T-cell (primary cell): ENCODE measurements at regions not wholly inside any gene's neighbourhood (a gene's known extent, or its start where the extent isn't known, plus 50 kb on each side); places are given as distances from the start of the nearest gene placed in this dataset.

ENCODE experiments used
- ATAC-seq, 4 experiments: fragments of 200-7000 bp in 3 of 4; fragments of 150-1000 bp in 1 of 4; cut with Tn5 transposase; replicated peaks in 1 of 4; 1 replicate in 3 of 4; 2 replicates in 1 of 4; pipeline ENCODE4 v1.10.0; 2021; ENCODE audit warnings: moderate library complexity in 3 of 4, mild to moderate bottlenecking in 2 of 4, moderate number of reproducible peaks in 1 of 4
- CTCF ChIA-PET, 2 donors: fragments of 300-600 bp; sonication (Branson Sonifier 250); formaldehyde crosslinking; loops; one replicate each; lab custom pipeline; 2022; ENCODE audit warnings: antibody characterized with exemption in 2 of 2; lab: Charles Lee
- POLR2A ChIA-PET, 2 donors: fragments of 300-600 bp; sonication (Branson Sonifier 250); formaldehyde crosslinking; loops; one replicate each; lab custom pipeline; 2022; ENCODE audit warnings: antibody characterized with exemption in 2 of 2; lab: Charles Lee
- DNase-seq, 35 experiments: peaks; one replicate each; pipeline versions ENCODE4 v3.0.0 to v3.0.0-alpha.2; 2013 to 2023
- H3K27ac ChIP-seq: one replicate; pipeline ENCODE4 v1.5.1; 2013; ENCODE audit warnings: low read length
- H3K27me3 ChIP-seq, 2 experiments: replicated peaks in 1 of 2; 1 replicate in 1 of 2; 2 replicates in 1 of 2; pipeline versions ENCODE4 v1.6.1 to v1.7.0; 2013; ENCODE audit warnings: low read length in 1 of 2, mixed read lengths in 1 of 2; ENCODE audit not compliant: control insufficient read depth in 2 of 2, insufficient read depth in 2 of 2; ENCODE audit errors: extremely low read depth in 1 of 2
- H3K36me3 ChIP-seq, 2 donors: 1 replicate in 1 of 2; 2 replicates in 1 of 2; pipeline versions ENCODE4 v1.6.1 to v1.7.0; 2013; ENCODE audit warnings: low read length in 1 of 2; ENCODE audit not compliant: control insufficient read depth in 2 of 2, insufficient read depth in 1 of 2; ENCODE audit errors: extremely low read depth in 1 of 2
- H3K4me1 ChIP-seq, 2 experiments: 1 replicate in 1 of 2; 2 replicates in 1 of 2; pipeline versions ENCODE4 v1.6.1 to v1.7.0; 2013; ENCODE audit warnings: low read length in 2 of 2, mixed read lengths in 1 of 2; ENCODE audit not compliant: insufficient read depth in 2 of 2, control insufficient read depth in 1 of 2; ENCODE audit errors: extremely low read depth in 1 of 2
- H3K4me3 ChIP-seq, 2 donors: 1 replicate in 1 of 2; 2 replicates in 1 of 2; pipeline versions ENCODE4 v1.5.1 to v1.7.0; 2013; ENCODE audit warnings: mild to moderate bottlenecking in 2 of 2, low read length in 1 of 2, moderate library complexity in 1 of 2; ENCODE audit not compliant: control insufficient read depth in 1 of 2; ENCODE audit errors: extremely low read depth in 1 of 2
- H3K9me3 ChIP-seq: 2 replicates; pipeline ENCODE4 v1.7.0; 2013
- H3K27ac Mint-ChIP-seq, 2 donors: one replicate each; pipeline ENCODE4 v1.8.0; 2020 to 2021; ENCODE audit warnings: mild to moderate bottlenecking in 2 of 2, mixed read lengths in 2 of 2
- H3K27me3 Mint-ChIP-seq, 2 donors: one replicate each; pipeline ENCODE4 v1.8.0; 2021 to 2022; ENCODE audit warnings: mixed read lengths in 2 of 2
- H3K36me3 Mint-ChIP-seq: one replicate; pipeline ENCODE4 v1.8.0; 2021; ENCODE audit warnings: mixed read lengths
- H3K4me1 Mint-ChIP-seq, 3 donors: one replicate each; pipeline ENCODE4 v1.8.0; 2020 to 2022; ENCODE audit warnings: mixed read lengths in 3 of 3, mild to moderate bottlenecking in 1 of 3
- H3K4me3 Mint-ChIP-seq, 3 donors: one replicate each; pipeline ENCODE4 v1.8.0; 2020 to 2022; ENCODE audit warnings: mild to moderate bottlenecking in 3 of 3, mixed read lengths in 3 of 3, moderate library complexity in 3 of 3
- H3K9me3 Mint-ChIP-seq, 3 donors: one replicate each; pipeline ENCODE4 v1.8.0; 2020 to 2022; ENCODE audit warnings: mixed read lengths in 3 of 3
- WGBS: methylation state at CpG from one replicate; pipeline ENCODE4 v1.1.5; 2013; ENCODE audit warnings: missing lambda C conversion rate; ENCODE audit not compliant: insufficient coverage; 5-methylcytosine and 5-hydroxymethylcytosine counted together

GRCh38 chr2:207251022-207251421, 85.3 kb upstream of the KLF7 start:
- H3K4me1 ChIP-seq: no peaks in the 10 kb centered on the region
- no peaks in the 10 kb centered on the region for H3K9me3 ChIP-seq
- CTCF ChIA-PET: no interaction called here
- H3K4me1 Mint-ChIP-seq: peaks cover 3 to 6% (median 5%) of the 10 kb centered on the region in 3 donors
- no peaks in the 10 kb centered on the region for H3K27me3 Mint-ChIP-seq
- H3K27ac Mint-ChIP-seq: no peak overlapping the region
- no peak overlapping the region for H3K4me3 ChIP-seq
- H3K4me3 Mint-ChIP-seq: no peak overlapping the region
- DNase-seq (no peak), ATAC-seq (no peak)
- WGBS: no CpG with 5 or more reads among the region's 4 CpGs
- H3K27ac ChIP-seq: no peak overlapping the region
- H3K36me3 Mint-ChIP-seq: no peaks in the 10 kb centered on the region
- no peaks in the 10 kb centered on the region for H3K9me3 Mint-ChIP-seq
- peaks cover 0 to 3% of the 10 kb centered on the region in 2 experiments for H3K27me3 ChIP-seq
- H3K36me3 ChIP-seq: no peaks in the 10 kb centered on the region
- POLR2A ChIA-PET: no interaction called here

GRCh38 chr2:207251573-207252192, 85.9 kb upstream of the KLF7 start:
- Mint-ChIP-seq H3K27ac (no peak overlapping the region), H3K4me1 (peaks cover 3 to 6% (median 5%) of the 10 kb centered on the region in 3 donors), H3K27me3 (no peaks in the 10 kb centered on the region), H3K9me3 (no peaks in the 10 kb centered on the region), H3K36me3 (no peaks in the 10 kb centered on the region), H3K4me3 (no peak overlapping the region)
- POLR2A ChIA-PET: interaction anchor here in 1 of 2 donors (0.7 kb wide), 1 partner anchor 190 kb away, joined by 3 read pairs; no protein-coding TSS in a partner anchor
- no peaks in the 10 kb centered on the region for H3K4me1 ChIP-seq
- H3K9me3 ChIP-seq: no peaks in the 10 kb centered on the region
- ATAC-seq (no peak), DNase-seq (no peak)
- 77% methylated on average over 4 of the region's 7 CpGs for WGBS
- peaks cover 0 to 3% of the 10 kb centered on the region in 2 experiments for H3K27me3 ChIP-seq
- CTCF ChIA-PET: no interaction called here
- H3K27ac ChIP-seq: no peak overlapping the region
- H3K36me3 ChIP-seq: no peaks in the 10 kb centered on the region
- H3K4me3 ChIP-seq: no peak overlapping the region

GRCh38 chr2:207252416-207252815, 86.7 kb upstream of the KLF7 start:
- DNase-seq: no peak
- Mint-ChIP-seq H3K27me3 (no peaks in the 10 kb centered on the region), H3K9me3 (no peaks in the 10 kb centered on the region), H3K36me3 (no peaks in the 10 kb centered on the region), H3K4me3 (no peak overlapping the region), H3K4me1 (peaks cover 3 to 6% (median 5%) of the 10 kb centered on the region in 3 donors), H3K27ac (no peak overlapping the region)
- WGBS: 80% methylated on average over 1 of the region's 1 CpG
- no peaks in the 10 kb centered on the region for H3K9me3 ChIP-seq
- H3K4me1 ChIP-seq: no peaks in the 10 kb centered on the region
- ATAC-seq: no peak
- H3K4me3 ChIP-seq: no peak overlapping the region
- H3K27me3 ChIP-seq: peaks cover 0 to 3% of the 10 kb centered on the region in 2 experiments
- H3K27ac ChIP-seq: no peak overlapping the region
- CTCF ChIA-PET: no interaction called here
- POLR2A ChIA-PET: interaction anchor here in 1 of 2 donors (0.7 kb wide), 1 partner anchor 190 kb away, joined by 3 read pairs; no protein-coding TSS in a partner anchor
- H3K36me3 ChIP-seq: no peaks in the 10 kb centered on the region

- H3K4me1 ChIP-seq: no peaks in the 10 kb centered on the region
These were observed 87.4 kb upstream of the KLF7 start for GRCh38 chr2:207252979-207253645.

GRCh38 chr2:207253666-207254345, 88.1 kb upstream of the KLF7 start:
- Histone ChIP-seq H3K27ac (no peak overlapping the region), H3K4me3 (no peak overlapping the region), H3K36me3 (no peaks in the 10 kb centered on the region), H3K27me3 (peaks cover 0 to 3% of the 10 kb centered on the region in 2 experiments), H3K4me1 (no peaks in the 10 kb centered on the region), H3K9me3 (no peaks in the 10 kb centered on the region)
- peaks cover 3 to 6% (median 5%) of the 10 kb centered on the region in 3 donors for H3K4me1 Mint-ChIP-seq
- POLR2A ChIA-PET: no interaction called here
- ATAC-seq (no peak), DNase-seq (no peak)
- no peaks in the 10 kb centered on the region for H3K27me3 Mint-ChIP-seq
- no peaks in the 10 kb centered on the region for H3K36me3 Mint-ChIP-seq
- 76% methylated on average over 5 of the region's 11 CpGs for WGBS
- no peaks in the 10 kb centered on the region for H3K9me3 Mint-ChIP-seq
- H3K4me3 Mint-ChIP-seq: no peak overlapping the region
- CTCF ChIA-PET: no interaction called here
- no peak overlapping the region for H3K27ac Mint-ChIP-seq

More at GRCh38 chr2:207252979-207253645, 87.4 kb upstream of the KLF7 start:
- POLR2A ChIA-PET: no interaction called here
- no peak overlapping the region for H3K27ac Mint-ChIP-seq
- no peak overlapping the region for H3K27ac ChIP-seq
- no peak for ATAC-seq
- no peak for DNase-seq
- no peak overlapping the region for H3K4me3 Mint-ChIP-seq
- peaks cover 0 to 3% of the 10 kb centered on the region in 2 experiments for H3K27me3 ChIP-seq
- H3K36me3 Mint-ChIP-seq: no peaks in the 10 kb centered on the region
- CTCF ChIA-PET: no interaction called here
- H3K27me3 Mint-ChIP-seq: no peaks in the 10 kb centered on the region
- no peak overlapping the region for H3K4me3 ChIP-seq
- no peaks in the 10 kb centered on the region for H3K36me3 ChIP-seq
- peaks cover 3 to 6% (median 5%) of the 10 kb centered on the region in 3 donors for H3K4me1 Mint-ChIP-seq
- H3K9me3 Mint-ChIP-seq: no peaks in the 10 kb centered on the region
- H3K9me3 ChIP-seq: no peaks in the 10 kb centered on the region
- 60% methylated on average over 1 of the region's 4 CpGs for WGBS

GRCh38 chr2:207254591-207255464, 89.1 kb upstream of the KLF7 start:
- no peak overlapping the region for H3K4me3 ChIP-seq
- Mint-ChIP-seq H3K9me3 (no peaks in the 10 kb centered on the region), H3K27me3 (no peaks in the 10 kb centered on the region), H3K36me3 (no peaks in the 10 kb centered on the region), H3K4me3 (no peak overlapping the region), H3K4me1 (peaks cover 3 to 6% (median 3%) of the 10 kb centered on the region in 3 donors), H3K27ac (no peak overlapping the region)
- H3K36me3 ChIP-seq: no peaks in the 10 kb centered on the region
- peaks cover 0 to 3% of the 10 kb centered on the region in 2 experiments for H3K27me3 ChIP-seq
- H3K27ac ChIP-seq: no peak overlapping the region
- CTCF ChIA-PET: no interaction called here
- H3K9me3 ChIP-seq: no peaks in the 10 kb centered on the region
- H3K4me1 ChIP-seq: no peaks in the 10 kb centered on the region
- ATAC-seq (no peak), DNase-seq (no peak)
- POLR2A ChIA-PET: no interaction called here
- WGBS: no CpG with 5 or more reads among the region's 9 CpGs
